Sigmoid colon (tissue), 4 donors: ENCODE measurements at regions not wholly inside any gene's neighbourhood (a gene's known extent, or its start where the extent isn't known, plus 50 kb on each side); places are given as distances from the start of the nearest gene placed in this dataset.

Source experiments
- EP300 ChIP-seq, 4 donors: sonication (generic); formaldehyde crosslinking; IDR thresholded peaks; one replicate each; pipeline ENCODE4 v1.6.1; 2017; ENCODE audit warnings: antibody characterized with exemption in 4 of 4
- POLR2A ChIP-seq, 2 donors: fragments of 450-650 bp; IDR thresholded peaks; one replicate each; pipeline ENCODE4 v1.6.1; 2016; ENCODE audit warnings: antibody characterized with exemption in 2 of 2, mild to moderate bottlenecking in 2 of 2, moderate library complexity in 2 of 2
- POLR2AphosphoS5 ChIP-seq, 4 donors: sonication (generic); formaldehyde crosslinking; IDR thresholded peaks; one replicate each; pipeline ENCODE4 v1.6.1; 2017; ENCODE audit warnings: antibody characterized with exemption in 4 of 4
- TF ChIP-seq, protein P1 (sequence below), 4 experiments: fragments of 450-650 bp in 3 of 4; fragments of 200-600 bp in 1 of 4; IDR thresholded peaks; one replicate each; pipeline ENCODE4 v1.5.1; 2016 to 2019; ENCODE audit warnings: antibody characterized with exemption in 4 of 4, mild to moderate bottlenecking in 3 of 4, moderate library complexity in 2 of 4

- TF ChIP-seq, protein P1, sequence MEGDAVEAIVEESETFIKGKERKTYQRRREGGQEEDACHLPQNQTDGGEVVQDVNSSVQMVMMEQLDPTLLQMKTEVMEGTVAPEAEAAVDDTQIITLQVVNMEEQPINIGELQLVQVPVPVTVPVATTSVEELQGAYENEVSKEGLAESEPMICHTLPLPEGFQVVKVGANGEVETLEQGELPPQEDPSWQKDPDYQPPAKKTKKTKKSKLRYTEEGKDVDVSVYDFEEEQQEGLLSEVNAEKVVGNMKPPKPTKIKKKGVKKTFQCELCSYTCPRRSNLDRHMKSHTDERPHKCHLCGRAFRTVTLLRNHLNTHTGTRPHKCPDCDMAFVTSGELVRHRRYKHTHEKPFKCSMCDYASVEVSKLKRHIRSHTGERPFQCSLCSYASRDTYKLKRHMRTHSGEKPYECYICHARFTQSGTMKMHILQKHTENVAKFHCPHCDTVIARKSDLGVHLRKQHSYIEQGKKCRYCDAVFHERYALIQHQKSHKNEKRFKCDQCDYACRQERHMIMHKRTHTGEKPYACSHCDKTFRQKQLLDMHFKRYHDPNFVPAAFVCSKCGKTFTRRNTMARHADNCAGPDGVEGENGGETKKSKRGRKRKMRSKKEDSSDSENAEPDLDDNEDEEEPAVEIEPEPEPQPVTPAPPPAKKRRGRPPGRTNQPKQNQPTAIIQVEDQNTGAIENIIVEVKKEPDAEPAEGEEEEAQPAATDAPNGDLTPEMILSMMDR (IDR thresholded peaks at IDR 0.05) = no peak
- no peak for TF ChIP-seq POLR2A (IDR thresholded peaks at IDR 0.05)
- TF ChIP-seq POLR2AphosphoS5 (IDR thresholded peaks at IDR 0.05) = no peak
- no peak for TF ChIP-seq EP300 (IDR thresholded peaks at IDR 0.05)
Observed at GRCh38 chrX:113726466-113726865, 857.4 kb upstream of the HTR2C start.
